H1 (cell line): ENCODE measurements at regions not wholly inside any gene's neighbourhood (a gene's known extent, or its start where the extent isn't known, plus 50 kb on each side); places are given as distances from the start of the nearest gene placed in this dataset.

Experiments
- CTCF ChIA-PET: fragments of 300-600 bp; sonication (Branson Sonifier 250); formaldehyde crosslinking; loops from one replicate; lab custom pipeline; 2021; ENCODE audit not compliant: partially characterized antibody; lab: Charles Lee
- POLR2A ChIA-PET: fragments of 300-600 bp; sonication (Branson Sonifier 250); formaldehyde crosslinking; loops from one replicate; lab custom pipeline; 2021; ENCODE audit warnings: inconsistent platforms; ENCODE audit not compliant: partially characterized antibody; lab: Charles Lee
- DNase-seq, 2 experiments: peaks; one replicate each; pipeline versions ENCODE4 v3.0.0 to v3.0.0-alpha.2; 2010 to 2022; ENCODE audit warnings: low spot score in 2 of 2, low read depth in 1 of 2, mixed read lengths in 1 of 2
- FAIRE-seq: peaks from 2 replicates; lab custom pipeline; 2011; peaks lifted over from hg19 to GRCh38; lab: Jason Lieb, UNC
- H2AFZ ChIP-seq: 2 replicates; pipeline ENCODE4 v1.8.1; 2012; ENCODE audit warnings: low read length, inconsistent platforms
- H2AK5ac ChIP-seq: 2 replicates; pipeline ENCODE4 v1.6.1; 2013; ENCODE audit warnings: low read depth, low read length
- H2BK120ac ChIP-seq: replicated peaks from 2 replicates; pipeline ENCODE3; 2013; ENCODE audit warnings: low read depth, low read length, inconsistent platforms
- H2BK12ac ChIP-seq: 2 replicates; pipeline ENCODE4 v1.6.1; 2013; ENCODE audit warnings: low read depth, low read length
- H2BK15ac ChIP-seq: 2 replicates; pipeline ENCODE4 v1.6.1; 2013; ENCODE audit warnings: low read length
- H2BK20ac ChIP-seq: 2 replicates; pipeline ENCODE4 v1.6.1; 2013; ENCODE audit warnings: low read length
- H2BK5ac ChIP-seq: 2 replicates; pipeline ENCODE4 v1.6.1; 2013; ENCODE audit warnings: low read depth, low read length
- H3K14ac ChIP-seq: 2 replicates; pipeline ENCODE4 v1.6.1; 2013; ENCODE audit warnings: inconsistent platforms; ENCODE audit not compliant: insufficient read length
- H3K18ac ChIP-seq: 2 replicates; pipeline ENCODE4 v1.6.1; 2013; ENCODE audit warnings: low read length; ENCODE audit errors: extremely low read depth
- H3K23ac ChIP-seq: 2 replicates; pipeline ENCODE4 v1.6.1; 2013; ENCODE audit warnings: inconsistent platforms; ENCODE audit not compliant: insufficient read length
- H3K23me2 ChIP-seq: 2 replicates; pipeline ENCODE4 v1.6.1; 2013; ENCODE audit warnings: low read depth, low read length
- H3K27ac ChIP-seq: 2 replicates; pipeline ENCODE4 v1.6.1; 2011; ENCODE audit warnings: low read depth, low read length, inconsistent platforms
- H3K27me3 ChIP-seq, 4 experiments: replicated peaks in 1 of 4; 1 replicate in 1 of 4; 2 replicates in 3 of 4; pipeline versions ENCODE4 v1.6.1 to v1.8.1; 2011 to 2013; ENCODE audit warnings: low read length in 3 of 4, mild to moderate bottlenecking in 3 of 4, inconsistent platforms in 2 of 4, mixed read lengths in 2 of 4, moderate library complexity in 1 of 4; ENCODE audit not compliant: control insufficient read depth in 3 of 4, insufficient read depth in 3 of 4; ENCODE audit errors: extremely low read depth in 1 of 4
- H3K36me3 ChIP-seq, 4 experiments: 2 replicates each; pipeline versions ENCODE4 v1.6.1 to v1.8.1; 2011 to 2013; ENCODE audit warnings: mild to moderate bottlenecking in 4 of 4, low read length in 3 of 4, moderate library complexity in 2 of 4, control low read depth in 1 of 4, inconsistent platforms in 1 of 4; ENCODE audit not compliant: insufficient read depth in 4 of 4, control insufficient read depth in 2 of 4
- H3K4ac ChIP-seq: replicated peaks from 2 replicates; pipeline ENCODE3; 2013; ENCODE audit warnings: low read length, low read depth, mixed read lengths, inconsistent platforms; ENCODE audit not compliant: insufficient read length
- H3K4me1 ChIP-seq, 4 experiments: replicated peaks in 1 of 4; 1 replicate in 1 of 4; 2 replicates in 3 of 4; pipeline versions ENCODE4 v1.6.1 to v1.8.1; 2011 to 2013; ENCODE audit warnings: low read length in 3 of 4, inconsistent platforms in 2 of 4, mixed read lengths in 1 of 4; ENCODE audit not compliant: insufficient read depth in 4 of 4, control insufficient read depth in 3 of 4
- H3K4me2 ChIP-seq, 2 experiments: 2 replicates each; pipeline versions ENCODE4 v1.6.1 to v1.8.1; 2011 to 2013; ENCODE audit warnings: low read depth in 2 of 2, low read length in 2 of 2, control low read depth in 1 of 2, inconsistent platforms in 1 of 2, mild to moderate bottlenecking in 1 of 2; ENCODE audit not compliant: insufficient read depth in 1 of 2
- H3K4me3 ChIP-seq, 4 experiments: fragments of 200-600, 300-600 bp in 1 of 4; sonication (generic), shearing (Covaris generic), sonication (Bioruptor Twin) in 1 of 4; 2 replicates each; pipeline versions ENCODE4 v1.5.1 to v1.8.1; 2011 to 2016; ENCODE audit warnings: low read length in 4 of 4, low read depth in 3 of 4, control low read depth in 2 of 4, inconsistent platforms in 2 of 4, mild to moderate bottlenecking in 2 of 4, mixed read lengths in 1 of 4, moderate library complexity in 1 of 4; ENCODE audit not compliant: insufficient read depth in 2 of 4; ENCODE audit errors: extremely low read depth in 1 of 4
- H3K56ac ChIP-seq: replicated peaks from 2 replicates; pipeline ENCODE3; 2013; ENCODE audit warnings: low read depth, mild to moderate bottlenecking, mixed read lengths, low read length, inconsistent platforms; ENCODE audit not compliant: insufficient read length
- H3K79me1 ChIP-seq: 2 replicates; pipeline ENCODE4 v1.6.1; 2013; ENCODE audit warnings: low read depth, low read length, control low read depth
- H3K79me2 ChIP-seq, 2 experiments: 2 replicates each; pipeline versions ENCODE4 v1.6.1 to v1.8.1; 2012 to 2013; ENCODE audit warnings: low read length in 2 of 2, mild to moderate bottlenecking in 2 of 2, inconsistent platforms in 1 of 2; ENCODE audit not compliant: insufficient read depth in 2 of 2, control insufficient read depth in 1 of 2
- H3K9ac ChIP-seq, 4 experiments: replicated peaks in 1 of 4; 1 replicate in 1 of 4; 2 replicates in 3 of 4; pipeline versions ENCODE4 v1.6.1 to v1.8.1; 2011 to 2013; ENCODE audit warnings: low read depth in 3 of 4, low read length in 3 of 4, control low read depth in 2 of 4, mild to moderate bottlenecking in 2 of 4, moderate library complexity in 2 of 4, inconsistent platforms in 1 of 4; ENCODE audit errors: extremely low read depth in 1 of 4
- H3K9me3 ChIP-seq, 2 experiments: 2 replicates each; pipeline versions ENCODE4 v1.6.1 to v1.8.1; 2012 to 2013; ENCODE audit warnings: mild to moderate bottlenecking in 2 of 2, moderate library complexity in 2 of 2, control low read depth in 1 of 2, inconsistent platforms in 1 of 2, low read depth in 1 of 2, low read length in 1 of 2, mixed read lengths in 1 of 2; ENCODE audit not compliant: insufficient read depth in 2 of 2
- H4K20me1 ChIP-seq, 2 experiments: replicated peaks in 1 of 2; 2 replicates each; pipeline versions ENCODE3 to v1.8.1; 2011 to 2013; ENCODE audit warnings: inconsistent platforms in 2 of 2, low read length in 2 of 2, mild to moderate bottlenecking in 1 of 2; ENCODE audit not compliant: insufficient read depth in 2 of 2, control insufficient read depth in 1 of 2
- H4K5ac ChIP-seq: 2 replicates; pipeline ENCODE4 v1.6.1; 2013; ENCODE audit warnings: low read length, low read depth, mixed read lengths, inconsistent platforms; ENCODE audit not compliant: insufficient read length
- H4K8ac ChIP-seq: 2 replicates; pipeline ENCODE4 v1.8.0; 2013; ENCODE audit warnings: mild to moderate bottlenecking, moderate library complexity, low read length, inconsistent platforms; ENCODE audit not compliant: insufficient read depth; ENCODE audit errors: extremely low read depth
- H4K91ac ChIP-seq: replicated peaks from 2 replicates; pipeline ENCODE3; 2013; ENCODE audit warnings: low read length, mixed read lengths, inconsistent platforms; ENCODE audit not compliant: insufficient read length
- CHD2 ChIP-seq: IDR thresholded peaks from 2 replicates; pipeline ENCODE4 v1.6.1; 2012; ENCODE audit warnings: low read length, improper control_type of control experiment
- CTBP2 ChIP-seq: IDR thresholded peaks from 2 replicates; pipeline ENCODE4 v1.7.0; 2011; ENCODE audit warnings: borderline replicate concordance, mild to moderate bottlenecking, moderate library complexity, mixed read lengths, low read length; ENCODE audit not compliant: insufficient read depth, insufficient read length
- EGR1 ChIP-seq: IDR thresholded peaks from 2 replicates; pipeline ENCODE4 v1.6.1; 2011; ENCODE audit warnings: low read depth, low read length, borderline replicate concordance
- EZH2 ChIP-seq: fragments of 200-600 bp; sonication (generic); IDR thresholded peaks from 2 replicates; pipeline ENCODE4 v1.7.1; 2012; ENCODE audit warnings: low read depth, mild to moderate bottlenecking, moderate library complexity, low read length, inconsistent platforms; ENCODE audit not compliant: severe bottlenecking
- MAX ChIP-seq: IDR thresholded peaks from 2 replicates; pipeline ENCODE4 v1.6.1; 2012; ENCODE audit warnings: inconsistent platforms
- PHF8 ChIP-seq: fragments of 200-600 bp; sonication (generic); conservative IDR thresholded peaks from 2 replicates; pipeline ENCODE4 v1.7.1; 2012; ENCODE audit warnings: low read depth, mild to moderate bottlenecking, inconsistent platforms, low read length, moderate library complexity
- POLR2AphosphoS5 ChIP-seq: IDR thresholded peaks from 2 replicates; pipeline ENCODE4 v1.6.1; 2011; ENCODE audit warnings: low read depth, low read length
- SP4 ChIP-seq: IDR thresholded peaks from 2 replicates; pipeline ENCODE4 v1.6.1; 2012; ENCODE audit warnings: low read length, inconsistent platforms
- WGBS, 2 experiments: shearing (Covaris generic) in 1 of 2; methylation state at CpG; one replicate each; pipeline versions ENCODE4 v1.1.6 to v1.1.7; 2013 to 2015; ENCODE audit warnings: low lambda C conversion rate in 2 of 2, mixed read lengths in 2 of 2, inconsistent platforms in 1 of 2, low coverage in 1 of 2, missing lambda C conversion rate in 1 of 2; ENCODE audit not compliant: insufficient replicate concordance in 2 of 2, insufficient coverage in 1 of 2, insufficient read length in 1 of 2; ENCODE audit errors: extremely low coverage in 1 of 2, missing lambda C conversion rate in 1 of 2; 5-methylcytosine and 5-hydroxymethylcytosine counted together

- no peak overlapping the region for H3K4me2 ChIP-seq
- no peak overlapping the region for H2BK12ac ChIP-seq
- no peak overlapping the region for H3K4me3 ChIP-seq
- no peaks in the 10 kb centered on the region for H3K9me3 ChIP-seq
- no peak for FAIRE-seq
- H4K91ac ChIP-seq, result no peak overlapping the region
- H2BK120ac ChIP-seq, result no peak overlapping the region
- WGBS, 2 experiments, result 90% methylated on average over 5 of the region's 5 CpGs; no CpG with 5 or more reads in 1 of the 2 experiments
- H4K20me1 ChIP-seq, result no peaks in the 10 kb centered on the region
- ChIA-PET POLR2A (no interaction called here), CTCF (no interaction called here)
- no peak overlapping the region for H3K18ac ChIP-seq
- H2BK20ac ChIP-seq, result no peak overlapping the region
- H3K23ac ChIP-seq, result no peak overlapping the region
- H3K9ac ChIP-seq, result no peak overlapping the region
- TF ChIP-seq CHD2, result no peak
- no peak for TF ChIP-seq PHF8
- no peak for TF ChIP-seq MAX
- no peak for TF ChIP-seq EZH2
- no peak for TF ChIP-seq EGR1
- TF ChIP-seq SP4, result no peak
- TF ChIP-seq CTBP2, result no peak
- TF ChIP-seq POLR2AphosphoS5, result no peak
- H3K4me1 ChIP-seq, result no peaks in the 10 kb centered on the region
- H3K27ac ChIP-seq, result no peak overlapping the region
- no peak overlapping the region for H4K8ac ChIP-seq
- H3K23me2 ChIP-seq, result no peaks in the 10 kb centered on the region
- H3K79me1 ChIP-seq, result no peaks in the 10 kb centered on the region
- peak overlapping the region; percentile 36; the same call in 1 of the 2 replicates for H2AFZ ChIP-seq
- H2BK5ac ChIP-seq, result no peak overlapping the region
- no peak overlapping the region for H2BK15ac ChIP-seq
- H2AK5ac ChIP-seq, result no peak overlapping the region
- no peaks in the 10 kb centered on the region for H3K27me3 ChIP-seq
- H4K5ac ChIP-seq, result no peak overlapping the region
- H3K56ac ChIP-seq, result no peak overlapping the region
- DNase-seq, result no peak
- H3K36me3 ChIP-seq, result no peaks in the 10 kb centered on the region
- H3K14ac ChIP-seq, result no peak overlapping the region
- H3K4ac ChIP-seq, result no peak overlapping the region
- H3K79me2 ChIP-seq, result no peaks in the 10 kb centered on the region
Observed at GRCh38 chr14:81801921-81802320, 268.3 kb upstream of the SEL1L start.
